CD4-positive, alpha-beta T cell treated with Interleukin-21 for 1 hour (primary cell): ENCODE measurements at regions not wholly inside any gene's neighbourhood (a gene's known extent, or its start where the extent isn't known, plus 50 kb on each side); places are given as distances from the start of the nearest gene placed in this dataset.
"Not testable (repeated sequence)": the region's sequence is repeated elsewhere in the genome, so short reads cannot be mapped to it uniquely, and the experiment has no call there.

Experiments
- DNase-seq: peaks from one replicate; pipeline ENCODE4 v3.0.0-alpha.2; 2020

DNA sequence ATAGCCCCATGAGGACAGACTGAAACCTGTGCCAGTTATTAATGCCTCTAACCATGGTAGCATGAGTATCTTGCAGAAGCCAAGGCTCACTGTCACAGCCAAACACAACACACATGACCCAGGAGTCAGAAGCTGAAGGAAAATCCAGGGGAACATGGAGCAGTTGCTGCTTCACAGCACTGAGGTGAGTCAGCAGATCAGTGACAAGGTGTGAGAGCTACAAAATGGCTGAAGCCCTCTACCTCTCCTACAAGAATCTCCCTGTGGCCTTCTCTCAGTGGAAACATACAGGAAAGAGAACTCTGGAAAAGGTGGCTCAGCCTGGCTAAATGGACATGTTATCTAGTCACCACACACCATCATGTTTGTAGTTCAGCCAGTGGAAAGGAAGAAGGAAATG lies 93.5 kb downstream of the NAB1 start:
- no peak for DNase-seq

- DNase-seq = no peak
Observed at GRCh38 chr2:190744041-190744440, 95.2 kb downstream of the NAB1 start.

DNA sequence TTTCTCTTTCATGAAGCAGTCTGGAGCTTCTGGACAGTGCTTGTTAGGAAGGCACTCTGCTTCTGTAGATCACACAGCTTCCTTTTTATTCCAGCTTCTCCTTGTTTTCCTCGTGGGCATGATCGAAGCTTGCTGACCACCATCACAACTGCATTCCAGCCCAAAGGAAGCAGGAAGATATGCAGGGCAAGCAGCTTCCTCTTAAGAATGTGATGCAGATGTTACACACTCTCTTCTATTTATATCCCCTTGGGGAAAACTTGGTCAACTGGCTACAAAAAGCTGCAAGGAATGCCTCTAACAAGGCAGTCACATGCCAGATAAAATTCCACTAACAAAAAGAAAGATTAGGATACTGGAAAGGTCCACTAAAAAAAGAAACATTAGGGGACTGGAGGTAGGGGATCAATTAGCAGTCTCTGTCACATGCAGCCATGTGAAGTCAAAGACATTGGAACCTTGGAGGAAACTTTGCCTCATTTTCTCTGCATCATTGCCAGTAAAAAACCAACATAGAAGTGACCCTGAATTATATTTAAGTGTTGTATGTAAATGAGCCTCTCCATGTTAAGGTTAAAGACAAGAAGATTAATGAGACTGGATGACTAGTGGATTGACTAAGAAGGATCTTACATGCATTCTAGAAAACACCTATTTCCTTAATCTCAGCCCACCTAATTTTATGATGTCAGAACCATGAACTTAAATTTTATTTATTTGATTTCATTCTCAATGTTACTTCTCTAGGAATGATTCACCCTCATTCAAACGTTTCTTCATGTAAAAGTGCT lies 98.3 kb downstream of the NAB1 start:
- no peak for DNase-seq

GRCh38 chr2:190748966-190749365 lies 100.1 kb downstream of the NAB1 start:
- DNase-seq = no peak

DNA sequence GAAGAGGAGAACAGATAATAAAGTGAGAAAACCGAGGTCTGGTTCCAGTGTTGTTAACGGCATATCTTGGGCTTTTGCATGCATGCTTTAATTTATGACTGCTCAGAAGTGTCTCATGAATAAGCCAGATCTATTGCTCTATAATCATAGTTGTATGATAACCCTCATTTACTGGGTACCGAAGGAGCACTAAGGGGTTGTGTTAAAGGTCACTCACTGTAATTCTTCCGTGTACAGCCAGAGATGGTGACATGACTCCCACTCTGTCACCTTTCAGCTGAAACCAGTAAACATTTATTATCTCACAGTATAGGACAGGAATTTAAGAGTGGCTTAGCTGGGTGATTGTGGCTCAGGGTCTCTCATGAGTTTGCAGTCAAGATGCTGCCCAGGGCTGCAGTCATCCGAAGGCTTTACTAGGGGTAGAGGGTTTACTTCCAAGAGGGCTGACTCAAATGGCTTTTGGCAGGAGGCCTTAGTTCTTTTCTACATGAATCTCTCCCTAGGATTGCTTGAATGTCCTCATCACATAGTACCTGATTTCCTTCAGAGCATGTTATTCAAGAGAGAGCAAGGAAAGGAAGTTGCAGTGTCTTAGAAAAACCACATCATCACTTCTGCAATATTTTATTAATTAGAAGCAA lies 107.0 kb downstream of the NAB1 start:
- DNase-seq = no peak

GRCh38 chr2:190759749-190760213 lies 110.9 kb downstream of the NAB1 start:
- DNase-seq = no peak

DNA sequence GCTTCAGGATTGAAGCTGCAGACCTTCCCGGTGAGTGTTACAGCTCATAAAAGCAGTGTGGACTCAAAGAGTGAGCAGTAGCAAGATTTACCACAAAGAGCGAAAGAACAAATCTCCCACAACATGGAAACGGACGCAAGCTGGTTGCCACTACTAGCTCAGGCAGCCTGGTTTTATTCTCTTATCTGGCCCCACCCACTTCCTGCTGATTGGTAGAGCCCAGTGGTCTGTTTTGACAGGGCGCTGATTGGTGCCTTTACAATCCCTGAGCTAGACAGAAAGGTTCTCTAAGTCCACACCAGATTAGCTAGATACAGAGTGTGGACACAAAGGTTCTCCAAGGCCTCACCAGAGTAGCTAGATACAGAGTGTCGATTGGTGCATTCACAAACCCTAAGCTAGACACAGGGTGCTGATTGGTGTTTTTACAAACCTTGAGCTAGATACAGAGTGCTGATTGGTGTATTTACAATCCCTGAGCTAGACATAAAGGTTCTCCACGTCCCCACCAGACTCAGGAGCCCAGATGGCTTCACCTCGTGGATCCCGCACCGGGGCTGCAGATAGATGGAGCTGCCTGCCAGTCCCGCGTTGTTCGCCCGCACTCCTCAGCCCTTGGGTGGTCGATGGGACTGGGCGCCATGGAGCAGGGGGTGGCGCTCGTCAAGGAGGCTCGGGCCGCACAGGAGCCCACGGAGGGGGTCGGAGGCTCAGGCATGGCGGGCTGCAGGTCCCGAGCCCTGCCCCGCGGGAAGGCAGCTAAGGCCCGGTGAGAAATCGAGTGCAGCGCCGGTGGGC lies 111.7 kb downstream of the NAB1 start:
- DNase-seq = peak; percentile 21

GRCh38 chr2:190761216-190761615 lies 112.3 kb downstream of the NAB1 start:
- DNase-seq = not testable (repeated sequence)

DNA sequence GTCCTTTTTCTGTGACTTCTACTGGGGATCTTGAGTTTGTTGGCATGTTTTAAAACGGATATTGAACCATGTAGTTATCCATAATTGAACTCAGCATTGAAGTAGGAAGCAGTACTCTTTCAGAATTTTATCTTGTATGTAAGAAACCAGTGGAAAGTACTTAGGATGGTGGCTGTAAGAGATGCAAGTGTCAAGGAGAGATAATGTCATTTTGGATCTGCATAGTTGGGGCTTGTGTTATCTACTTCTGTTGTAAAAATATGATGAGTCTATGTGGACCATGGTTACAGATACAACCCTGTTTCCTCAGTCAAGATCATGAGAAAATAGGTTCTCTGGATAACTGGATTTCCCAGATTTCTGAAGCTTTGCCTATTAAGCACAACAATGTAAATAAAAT lies 113.7 kb downstream of the NAB1 start:
- DNase-seq = no peak

- no peak for DNase-seq
Observed at GRCh38 chr2:190763100-190763499, 114.2 kb downstream of the NAB1 start.

DNA sequence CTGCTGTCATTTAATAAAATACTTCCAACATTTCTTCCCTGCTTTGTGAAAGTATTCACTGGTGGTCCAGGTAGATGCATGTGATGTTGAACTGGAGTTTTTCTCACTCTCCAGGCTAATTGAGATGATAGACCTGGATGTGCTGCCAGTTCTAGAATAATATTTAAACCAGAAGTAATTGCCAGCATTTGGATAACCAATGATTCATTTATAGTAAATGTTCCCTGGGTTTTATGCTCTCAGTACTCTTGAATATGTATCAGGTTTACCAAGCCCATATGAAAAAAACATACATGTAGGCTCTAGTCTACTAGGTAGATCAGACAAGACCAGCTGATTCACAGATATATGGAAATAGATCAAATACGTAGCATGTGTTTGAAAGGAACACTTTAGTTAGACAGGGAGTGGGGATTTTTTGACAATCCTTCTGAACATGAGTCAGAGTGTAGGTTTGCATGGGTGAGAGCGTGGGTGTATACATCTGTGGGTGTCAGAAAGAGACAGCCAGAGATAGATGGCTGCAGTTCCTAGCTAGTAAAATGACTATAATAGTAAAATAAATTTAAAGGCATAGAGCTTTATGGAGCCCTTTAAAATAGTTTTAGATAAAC lies 115.1 kb downstream of the NAB1 start:
- DNase-seq = no peak

GRCh38 chr2:190765386-190766173 lies 115.0 kb upstream of the GLS start:
- no peak for DNase-seq

DNA sequence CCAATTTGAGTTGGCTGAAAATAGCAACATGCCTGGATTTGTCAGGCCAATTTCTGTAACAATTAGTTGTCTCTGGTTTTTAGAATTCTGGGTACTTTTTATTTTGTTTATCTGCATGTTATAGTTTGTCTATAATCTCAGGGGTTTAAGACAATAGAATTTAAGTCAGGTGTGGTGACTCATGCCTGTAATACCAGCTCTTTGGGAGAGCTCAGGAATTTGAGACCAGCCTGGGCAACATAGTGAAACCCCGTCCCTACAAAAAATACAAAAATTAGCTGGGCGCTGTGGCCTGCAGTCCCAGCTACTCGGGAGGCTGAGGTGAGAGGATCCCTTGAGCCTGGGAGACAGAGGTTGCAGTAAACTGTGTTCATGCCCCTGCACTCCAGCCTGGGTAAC lies 114.4 kb upstream of the GLS start:
- no peak for DNase-seq

GRCh38 chr2:190766595-190766994 lies 114.0 kb upstream of the GLS start:
- DNase-seq = no peak

- no peak for DNase-seq
Observed at GRCh38 chr2:190767821-190768220, 112.8 kb upstream of the GLS start.

DNA sequence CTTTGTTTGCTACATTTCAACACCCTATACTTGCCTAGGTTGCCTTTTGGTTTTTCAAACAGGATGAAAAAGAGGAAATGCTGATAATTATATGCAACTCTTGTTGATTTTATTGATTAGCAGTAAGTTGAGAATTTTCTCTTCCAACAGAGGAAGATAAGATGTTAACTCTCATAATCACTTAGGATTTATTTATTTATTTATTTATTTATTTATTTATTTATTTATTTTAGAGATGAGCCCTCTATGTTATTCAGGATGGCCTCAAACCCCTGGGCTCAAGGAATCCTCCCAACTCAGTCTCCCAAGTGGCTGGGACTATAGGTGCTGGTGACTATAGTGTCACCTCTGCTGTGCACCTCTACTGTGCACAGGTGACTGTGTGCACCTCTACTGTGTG lies 111.4 kb upstream of the GLS start:
- no peak for DNase-seq

- no peak for DNase-seq
Observed at GRCh38 chr2:190771726-190772125, 108.9 kb upstream of the GLS start.

DNA sequence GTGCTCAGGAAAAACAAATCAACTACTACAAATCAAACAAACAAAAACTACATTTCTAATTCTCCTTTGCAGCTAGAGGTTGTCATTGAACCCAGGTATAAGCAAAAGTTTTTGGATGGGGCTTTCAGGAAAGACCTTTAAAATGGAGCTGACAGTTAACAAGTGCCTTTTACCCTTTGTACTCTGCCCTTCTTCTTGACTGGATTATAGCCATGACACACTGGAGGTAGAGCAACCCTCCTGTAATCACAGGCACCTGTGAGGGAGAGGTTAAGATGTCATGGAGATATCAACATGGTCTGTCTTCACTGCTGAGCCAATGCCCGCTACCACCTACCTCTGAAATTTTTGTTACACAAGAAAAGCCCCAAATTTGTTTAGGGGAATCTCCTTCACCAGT lies 100.0 kb upstream of the GLS start:
- DNase-seq = no peak

DNA sequence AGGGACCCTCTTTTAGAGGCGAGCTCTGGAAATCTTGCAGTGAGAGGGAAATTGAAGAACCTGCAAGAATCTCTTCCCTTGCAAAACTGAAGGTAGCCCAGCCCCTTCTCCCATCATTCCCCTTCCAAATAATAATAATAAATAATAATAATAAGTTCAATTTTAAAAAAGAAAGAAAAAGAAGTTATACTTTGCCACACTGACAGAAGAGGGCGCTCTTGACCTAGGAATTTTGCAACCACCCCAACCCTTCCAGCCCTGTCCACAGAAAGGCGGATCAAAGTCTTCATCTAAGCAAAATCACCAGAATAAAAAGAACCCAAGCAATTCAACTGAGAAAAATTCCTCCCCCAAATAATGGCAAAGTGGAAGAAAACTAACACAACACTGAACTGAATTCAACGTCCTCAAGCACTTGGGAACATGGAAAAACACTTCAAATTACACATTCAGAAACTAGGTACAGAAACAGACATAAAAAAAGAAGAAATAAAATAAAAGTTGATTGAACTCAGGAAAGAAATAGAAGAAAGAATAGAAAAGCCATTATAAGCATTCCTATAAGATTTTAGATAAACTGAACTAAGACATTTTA lies 98.9 kb upstream of the GLS start:
- peak; percentile 61 for DNase-seq

DNA sequence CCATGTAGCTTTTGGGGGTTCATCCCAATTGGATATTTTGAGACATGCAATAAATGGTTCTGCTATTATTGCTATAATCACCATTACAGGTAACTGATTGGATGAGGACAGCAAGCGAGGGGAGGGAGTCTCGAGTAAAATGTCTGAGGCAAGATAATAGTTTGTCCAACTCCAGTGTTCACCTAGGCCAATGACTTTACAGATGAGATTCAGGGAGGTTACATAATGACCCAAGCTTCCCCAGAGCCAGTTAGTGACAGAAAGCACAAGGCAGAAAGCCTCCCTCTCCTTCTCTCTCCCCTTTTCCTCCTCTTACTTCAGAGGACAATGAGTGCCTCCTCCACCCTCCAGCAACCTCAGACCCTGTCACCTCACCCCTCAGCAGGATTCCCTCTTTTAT lies 98.4 kb upstream of the GLS start:
- no peak for DNase-seq

DNA sequence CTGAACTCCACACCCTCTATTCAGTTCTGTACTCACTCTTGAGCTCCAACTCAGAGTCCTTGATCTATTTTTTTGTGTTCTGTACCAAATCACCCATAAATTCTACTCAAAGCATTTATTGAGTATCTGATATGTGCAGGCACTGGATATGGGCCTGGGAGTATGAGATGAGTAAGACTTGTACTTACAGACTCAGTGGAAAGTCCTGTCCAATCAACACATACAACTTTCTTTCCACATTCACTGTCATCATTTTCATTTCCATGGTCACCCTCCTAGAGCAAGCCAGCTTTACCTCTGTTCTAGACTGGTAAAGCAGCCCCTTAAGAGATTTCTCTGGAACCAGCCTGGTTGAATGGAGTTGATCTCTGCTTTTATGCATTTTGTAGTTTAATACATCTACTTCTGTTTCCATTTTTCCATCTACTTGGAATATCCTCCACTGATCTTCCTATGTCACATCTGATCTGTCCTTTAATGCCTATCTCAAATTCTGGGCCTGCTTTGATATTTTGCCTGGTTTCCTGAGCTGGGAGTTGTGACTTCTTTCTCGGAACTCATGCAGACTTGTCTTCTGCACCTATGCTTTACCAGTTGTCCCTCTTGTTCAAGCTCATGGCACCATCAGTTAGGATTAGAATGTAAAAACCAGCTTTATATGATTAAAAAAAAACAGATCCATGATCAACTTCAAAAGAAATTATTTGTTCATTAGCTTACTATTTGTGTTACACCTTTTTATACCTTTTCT lies 96.9 kb upstream of the GLS start:
- DNase-seq = no peak
